ENCODE measurements at regions not wholly inside any gene's neighbourhood (a gene's known extent, or its start where the extent isn't known, plus 50 kb on each side); places are given as distances from the start of the nearest gene placed in this dataset.

DNA sequence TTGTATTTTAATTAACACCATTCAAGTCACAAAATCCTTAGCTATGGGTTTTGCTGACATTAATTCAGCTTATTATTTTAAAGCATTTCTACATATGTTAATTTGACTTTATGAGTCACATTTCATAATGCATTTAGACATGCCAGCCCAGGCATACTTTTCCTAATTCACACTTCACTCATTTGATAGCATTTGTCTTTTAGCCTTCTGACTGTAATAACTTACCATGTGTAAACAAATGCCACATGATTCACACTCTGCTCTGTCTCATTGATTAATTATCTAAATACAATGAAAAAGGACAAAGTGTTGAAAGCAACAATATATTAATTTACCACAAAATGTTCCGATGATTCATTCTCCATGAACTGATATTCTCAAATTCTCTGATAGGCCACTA, 927.8 kb upstream of the EPHA6 start:
- no peak overlapping the region for H3K4me3 ChIP-seq
- ChIA-PET CTCF (ENCODE audit: low intra/inter-chr PET ratio) (no interaction called here), POLR2A (no interaction called here)
- intact Hi-C loops (cut with micrococcal nuclease) (no loop called here), in situ Hi-C loops (cut with MboI) (no loop called here)
- BruUV-seq (replicated peaks), result no TSS peak
- no peaks in the 10 kb centered on the region for H3K27me3 ChIP-seq (ENCODE audit: control insufficient read depth in 2 of 2, insufficient read depth in 2 of 2, low read length in 2 of 2)
- no peak overlapping the region for H2AFZ ChIP-seq (ENCODE audit: low read depth, low read length)
- no peak overlapping the region for H3K4me2 ChIP-seq (ENCODE audit: insufficient read depth, low read length)
- no peak overlapping the region for H3K27ac ChIP-seq (ENCODE audit: extremely low read depth, low read depth, low read length)
- no peak for FAIRE-seq
- WGBS (ENCODE audit: insufficient coverage, low coverage, missing lambda C conversion rate), result 8% methylated on average over 1 of the region's 1 CpG
- H3K36me3 ChIP-seq (ENCODE audit: control insufficient read depth, insufficient read depth, low read length), result no peaks in the 10 kb centered on the region
- DNase-seq (ENCODE audit: extremely low read depth in 1 of 4, low spot score in 3 of 4), result no peak
- no peaks in the 10 kb centered on the region for H3K79me2 ChIP-seq (ENCODE audit: control insufficient read depth, insufficient read depth, low read length)
- H4K20me1 ChIP-seq (replicated peaks; ENCODE audit: control insufficient read depth, insufficient read depth, low read length), result no peaks in the 10 kb centered on the region
- no peak overlapping the region for H3K9ac ChIP-seq (ENCODE audit: insufficient read depth in 1 of 2, low read depth in 2 of 2, low read length in 2 of 2)
- no peaks in the 10 kb centered on the region for H3K9me3 ChIP-seq (replicated peaks; ENCODE audit: control insufficient read depth, insufficient read depth, low read depth, low read length)
- ATAC-seq, result no peak
- H3K9me1 ChIP-seq (ENCODE audit: control insufficient read depth, insufficient read depth, low read length), result no peaks in the 10 kb centered on the region
- TF ChIP-seq EHMT2 (IDR thresholded peaks at IDR 0.05), result no peak
- TF ChIP-seq, protein P1, sequence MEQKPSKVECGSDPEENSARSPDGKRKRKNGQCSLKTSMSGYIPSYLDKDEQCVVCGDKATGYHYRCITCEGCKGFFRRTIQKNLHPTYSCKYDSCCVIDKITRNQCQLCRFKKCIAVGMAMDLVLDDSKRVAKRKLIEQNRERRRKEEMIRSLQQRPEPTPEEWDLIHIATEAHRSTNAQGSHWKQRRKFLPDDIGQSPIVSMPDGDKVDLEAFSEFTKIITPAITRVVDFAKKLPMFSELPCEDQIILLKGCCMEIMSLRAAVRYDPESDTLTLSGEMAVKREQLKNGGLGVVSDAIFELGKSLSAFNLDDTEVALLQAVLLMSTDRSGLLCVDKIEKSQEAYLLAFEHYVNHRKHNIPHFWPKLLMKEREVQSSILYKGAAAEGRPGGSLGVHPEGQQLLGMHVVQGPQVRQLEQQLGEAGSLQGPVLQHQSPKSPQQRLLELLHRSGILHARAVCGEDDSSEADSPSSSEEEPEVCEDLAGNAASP (IDR thresholded peaks at IDR 0.05), result no peak
- no peak for TF ChIP-seq ELF1 (tag; IDR thresholded peaks at IDR 0.05)
- TF ChIP-seq, protein P2, sequence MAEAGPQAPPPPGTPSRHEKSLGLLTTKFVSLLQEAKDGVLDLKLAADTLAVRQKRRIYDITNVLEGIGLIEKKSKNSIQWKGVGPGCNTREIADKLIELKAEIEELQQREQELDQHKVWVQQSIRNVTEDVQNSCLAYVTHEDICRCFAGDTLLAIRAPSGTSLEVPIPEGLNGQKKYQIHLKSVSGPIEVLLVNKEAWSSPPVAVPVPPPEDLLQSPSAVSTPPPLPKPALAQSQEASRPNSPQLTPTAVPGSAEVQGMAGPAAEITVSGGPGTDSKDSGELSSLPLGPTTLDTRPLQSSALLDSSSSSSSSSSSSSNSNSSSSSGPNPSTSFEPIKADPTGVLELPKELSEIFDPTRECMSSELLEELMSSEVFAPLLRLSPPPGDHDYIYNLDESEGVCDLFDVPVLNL (CRISPR knock-in tag; IDR thresholded peaks at IDR 0.05; ENCODE audit: low read depth), result no peak
- no peak for TF ChIP-seq CBFA2T2 (conservative IDR thresholded peaks at IDR 0.05)
- TF ChIP-seq, protein P3, sequence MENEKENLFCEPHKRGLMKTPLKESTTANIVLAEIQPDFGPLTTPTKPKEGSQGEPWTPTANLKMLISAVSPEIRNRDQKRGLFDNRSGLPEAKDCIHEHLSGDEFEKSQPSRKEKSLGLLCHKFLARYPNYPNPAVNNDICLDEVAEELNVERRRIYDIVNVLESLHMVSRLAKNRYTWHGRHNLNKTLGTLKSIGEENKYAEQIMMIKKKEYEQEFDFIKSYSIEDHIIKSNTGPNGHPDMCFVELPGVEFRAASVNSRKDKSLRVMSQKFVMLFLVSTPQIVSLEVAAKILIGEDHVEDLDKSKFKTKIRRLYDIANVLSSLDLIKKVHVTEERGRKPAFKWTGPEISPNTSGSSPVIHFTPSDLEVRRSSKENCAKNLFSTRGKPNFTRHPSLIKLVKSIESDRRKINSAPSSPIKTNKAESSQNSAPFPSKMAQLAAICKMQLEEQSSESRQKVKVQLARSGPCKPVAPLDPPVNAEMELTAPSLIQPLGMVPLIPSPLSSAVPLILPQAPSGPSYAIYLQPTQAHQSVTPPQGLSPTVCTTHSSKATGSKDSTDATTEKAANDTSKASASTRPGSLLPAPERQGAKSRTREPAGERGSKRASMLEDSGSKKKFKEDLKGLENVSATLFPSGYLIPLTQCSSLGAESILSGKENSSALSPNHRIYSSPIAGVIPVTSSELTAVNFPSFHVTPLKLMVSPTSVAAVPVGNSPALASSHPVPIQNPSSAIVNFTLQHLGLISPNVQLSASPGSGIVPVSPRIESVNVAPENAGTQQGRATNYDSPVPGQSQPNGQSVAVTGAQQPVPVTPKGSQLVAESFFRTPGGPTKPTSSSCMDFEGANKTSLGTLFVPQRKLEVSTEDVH (IDR thresholded peaks at IDR 0.05; ENCODE audit: low read depth, partially characterized antibody), result no peak
- no peaks in the 10 kb centered on the region for H3K4me1 ChIP-seq (replicated peaks in 1 of 2; ENCODE audit: control insufficient read depth in 2 of 2, insufficient read depth in 2 of 2, low read length in 2 of 2)

Measured in K562 (cell line).